HG02885 (cell line): ENCODE measurements at regions not wholly inside any gene's neighbourhood (a gene's known extent, or its start where the extent isn't known, plus 50 kb on each side); places are given as distances from the start of the nearest gene placed in this dataset.
"Not testable (repeated sequence)": the region's sequence is repeated elsewhere in the genome, so short reads cannot be mapped to it uniquely, and the experiment has no call there.

Experiments used
- ATAC-seq: cut with Tn5 transposase; IDR thresholded peaks from one replicate; pipeline ENCODE4 v1.9.1; 2021; ENCODE audit warnings: mild to moderate bottlenecking; ENCODE audit not compliant: unreplicated experiment, poor library complexity

DNA sequence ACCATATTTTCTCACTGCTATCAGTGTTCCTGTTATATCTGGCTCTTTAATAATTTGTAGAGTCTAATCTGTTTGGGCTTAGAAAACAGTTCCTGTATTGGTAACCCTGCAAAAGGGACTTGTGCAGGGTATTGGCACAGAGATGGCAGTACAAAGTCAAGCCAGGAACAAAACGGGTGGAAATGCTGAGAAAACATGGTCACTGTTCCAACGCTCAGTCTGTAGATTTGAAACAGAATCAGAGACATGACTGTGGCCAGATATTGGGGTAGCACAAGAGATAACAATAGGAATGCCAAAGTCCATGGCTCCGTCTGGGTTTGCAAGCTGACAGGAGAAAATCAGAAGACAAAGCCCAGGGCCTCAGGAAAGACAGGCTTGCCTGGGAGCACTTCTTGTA lies 290.7 kb upstream of the PDE3A start:
- no peak for ATAC-seq

DNA sequence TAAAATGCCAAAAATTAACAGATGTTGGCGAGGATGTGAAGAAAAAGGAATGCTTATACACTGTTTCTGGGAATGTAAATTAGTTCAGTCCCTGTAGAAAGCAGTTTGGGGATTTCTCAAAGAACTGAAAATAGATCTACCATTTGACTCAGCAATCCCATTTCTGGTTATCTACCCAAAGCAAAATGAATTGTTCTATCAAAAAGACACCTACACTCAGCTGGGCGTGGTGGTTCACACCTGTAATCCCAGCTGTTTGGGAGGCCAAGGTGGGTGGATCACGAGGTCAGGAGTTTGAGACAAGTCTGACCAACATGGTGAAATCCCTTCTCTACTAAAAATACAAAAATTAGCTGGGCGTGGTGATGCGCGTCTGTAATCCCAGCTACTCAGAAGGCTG lies 279.3 kb upstream of the PDE3A start:
- ATAC-seq: no peak

DNA sequence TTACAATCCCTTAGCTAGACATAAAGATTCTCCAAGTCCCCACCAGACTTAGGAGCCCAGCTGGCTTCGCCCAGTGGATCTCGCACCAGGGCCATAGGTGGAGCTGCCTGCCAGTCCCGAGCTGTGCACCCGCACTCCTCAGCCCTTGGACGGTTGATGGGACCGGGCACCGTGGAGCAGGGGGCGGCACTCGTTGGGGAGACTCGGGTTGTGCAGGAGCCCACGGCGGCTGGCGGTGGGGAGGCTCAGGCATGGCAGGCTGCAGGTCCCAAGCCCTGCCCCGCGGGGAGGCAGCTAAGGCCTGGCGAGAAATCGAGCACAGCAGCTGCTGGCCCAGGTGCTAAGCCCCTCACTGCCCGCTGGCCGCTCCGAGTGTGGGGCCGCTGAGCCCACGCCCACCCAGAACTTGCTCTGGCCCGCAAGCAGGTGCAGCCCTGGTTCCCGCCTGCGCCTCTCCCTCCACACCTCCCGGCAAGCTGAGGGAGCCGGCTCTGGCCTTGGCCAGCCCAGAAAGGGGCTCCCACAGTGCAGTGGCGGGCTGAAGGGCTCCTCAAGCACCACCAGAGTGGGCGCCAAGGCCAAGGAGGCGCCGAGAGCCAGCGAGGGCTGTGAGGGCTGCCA lies 275.0 kb upstream of the PDE3A start:
- ATAC-seq: not testable (repeated sequence)

DNA sequence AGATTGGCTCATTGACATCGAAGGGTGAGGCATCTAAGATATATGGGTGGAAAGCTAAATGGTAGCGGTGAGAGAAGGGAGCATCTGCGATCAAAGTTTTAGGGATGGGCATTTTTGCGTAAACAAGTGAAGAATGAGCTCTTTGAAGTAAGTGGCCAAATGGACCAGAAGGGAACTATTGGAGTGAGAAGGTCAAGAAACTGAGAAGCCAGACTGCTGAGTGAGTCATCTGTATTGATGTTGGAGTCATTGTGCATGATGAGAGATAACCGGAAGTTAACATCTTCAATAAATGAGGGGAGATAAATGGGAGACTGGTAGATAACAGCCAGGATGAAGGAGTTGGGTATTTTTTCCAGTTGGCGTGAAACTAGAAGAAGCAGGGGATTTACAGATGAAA lies 271.9 kb upstream of the PDE3A start:
- ATAC-seq: no peak

DNA sequence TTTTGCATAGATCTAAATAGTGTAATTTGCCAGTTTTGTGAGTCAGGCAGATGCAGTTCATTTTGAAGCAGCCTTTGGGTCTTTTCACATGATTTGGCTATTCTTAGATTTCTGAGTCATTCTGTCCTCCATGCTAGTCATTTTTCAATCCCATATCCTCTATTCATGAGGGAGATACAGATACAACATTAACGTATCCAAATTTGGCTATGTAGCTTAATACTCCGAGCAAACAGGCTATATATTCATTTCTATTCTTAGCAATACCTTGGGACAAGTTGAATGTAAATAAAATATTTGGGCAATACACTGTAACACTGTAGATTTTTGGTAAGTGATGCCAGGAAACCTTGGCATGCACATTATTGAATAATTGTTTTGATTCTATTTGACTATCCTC lies 270.7 kb upstream of the PDE3A start:
- ATAC-seq: no peak

DNA sequence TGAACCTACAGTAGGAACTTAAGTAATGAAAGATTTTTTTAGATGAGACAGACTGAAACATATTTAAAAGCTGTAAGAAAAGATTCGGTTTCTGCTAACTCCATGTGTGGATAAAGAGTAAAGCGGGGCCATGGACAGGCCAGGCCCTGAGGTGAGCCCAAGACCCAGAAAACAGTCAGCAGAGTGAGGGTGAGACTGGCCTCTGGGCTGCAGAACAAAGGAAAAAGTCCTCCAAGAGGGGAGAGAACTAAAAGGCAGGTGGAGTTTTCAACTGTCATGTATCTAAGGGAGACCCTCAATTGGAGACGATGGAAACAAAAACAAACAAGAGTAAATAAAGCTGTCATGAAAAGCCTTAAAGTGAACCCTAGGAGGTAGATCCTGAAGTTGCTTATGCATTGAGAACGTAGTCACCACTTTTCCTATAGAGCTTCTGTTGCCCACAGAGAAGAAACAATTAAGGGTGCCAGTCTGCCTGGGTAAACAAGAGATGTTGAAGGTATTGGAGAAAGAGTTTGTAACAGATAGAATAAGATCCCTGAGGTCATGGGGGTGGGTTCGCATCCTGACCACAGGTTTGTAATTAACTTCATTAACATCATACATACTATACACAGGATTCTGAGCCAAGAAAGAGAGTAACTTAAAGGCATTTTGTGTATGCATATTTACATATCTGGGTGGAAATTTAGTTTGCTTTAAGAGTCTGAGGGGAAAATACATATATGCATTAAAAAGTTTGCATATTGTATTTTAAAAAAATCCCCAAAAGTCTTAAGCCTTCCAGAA lies 268.7 kb upstream of the PDE3A start:
- ATAC-seq: no peak

DNA sequence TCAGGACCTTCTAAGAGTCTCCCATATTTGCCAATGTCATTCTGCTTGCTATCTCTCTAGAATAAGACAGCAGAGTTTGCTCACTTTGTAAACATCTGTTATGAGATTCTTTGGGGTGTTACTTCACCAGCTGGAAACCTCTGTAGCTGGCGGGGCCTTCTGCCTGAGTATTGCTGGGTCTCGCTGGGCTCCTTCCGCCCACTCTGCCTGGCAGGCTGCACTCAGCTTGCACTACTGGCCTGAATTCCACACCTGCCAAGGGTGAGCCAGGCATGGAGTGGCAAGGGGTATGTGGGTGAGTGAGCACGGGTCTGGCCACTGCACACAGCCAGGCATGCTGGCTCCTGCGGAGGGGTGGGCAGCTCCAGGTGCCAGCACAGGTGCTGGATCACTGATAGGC lies 267.3 kb upstream of the PDE3A start:
- ATAC-seq: no peak

DNA sequence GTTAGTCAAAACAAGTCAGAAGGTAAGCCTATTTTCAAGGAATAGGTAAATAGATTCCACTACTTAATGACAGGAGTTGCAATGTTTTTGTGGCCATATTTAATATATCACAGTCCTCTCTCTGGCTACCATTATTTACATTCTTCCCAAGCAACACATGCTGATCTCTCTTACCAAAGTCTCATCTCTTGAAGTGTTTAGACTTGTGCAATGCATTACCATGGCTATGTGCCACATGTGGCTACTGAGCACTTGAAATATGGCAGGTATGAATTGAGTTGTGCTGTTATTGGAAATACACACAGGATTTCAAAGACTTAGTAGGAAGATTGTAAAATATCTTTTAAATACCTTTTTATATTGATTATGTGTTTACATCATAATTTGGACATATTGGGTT lies 262.4 kb upstream of the PDE3A start:
- ATAC-seq: no peak

DNA sequence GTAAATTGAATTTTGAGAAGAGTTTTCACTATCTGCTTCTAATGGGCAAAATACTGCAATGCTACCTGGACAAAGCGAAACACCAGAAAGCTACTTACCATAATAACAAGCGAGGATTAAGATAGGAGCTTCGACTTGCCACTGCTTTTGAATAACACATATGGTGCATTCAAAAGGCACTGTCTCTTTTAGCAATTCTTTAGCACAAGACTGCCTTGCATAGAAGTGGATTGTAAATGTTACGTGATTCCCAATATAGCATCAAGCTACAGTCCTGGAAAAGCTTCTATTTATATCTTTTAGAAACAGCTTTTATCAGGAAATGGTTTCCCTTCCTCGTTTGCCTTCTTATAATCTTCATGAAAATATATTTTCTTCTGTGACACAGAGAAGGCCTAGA lies 258.7 kb upstream of the PDE3A start:
- ATAC-seq: no peak

DNA sequence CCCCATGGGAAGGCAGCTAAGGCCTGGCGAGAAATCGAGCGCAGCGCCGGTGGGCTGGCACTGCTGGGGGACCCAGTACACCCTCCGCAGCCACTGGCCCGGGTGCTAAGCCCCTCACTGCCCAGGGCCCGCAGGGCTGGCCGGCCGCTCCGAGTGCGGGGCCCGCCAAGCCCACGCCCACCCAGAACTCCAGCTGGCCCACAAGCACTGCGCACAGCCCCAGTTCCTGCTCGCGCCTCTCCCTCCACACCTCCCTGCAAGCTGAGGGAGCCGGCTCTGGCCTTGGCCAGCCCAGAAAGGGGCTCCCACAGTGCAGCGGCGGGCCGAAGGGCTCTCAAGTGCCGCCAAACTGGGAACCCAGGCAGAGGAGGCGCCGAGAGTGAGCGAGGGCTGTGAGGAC lies 253.0 kb upstream of the PDE3A start:
- ATAC-seq: not testable (repeated sequence)

DNA sequence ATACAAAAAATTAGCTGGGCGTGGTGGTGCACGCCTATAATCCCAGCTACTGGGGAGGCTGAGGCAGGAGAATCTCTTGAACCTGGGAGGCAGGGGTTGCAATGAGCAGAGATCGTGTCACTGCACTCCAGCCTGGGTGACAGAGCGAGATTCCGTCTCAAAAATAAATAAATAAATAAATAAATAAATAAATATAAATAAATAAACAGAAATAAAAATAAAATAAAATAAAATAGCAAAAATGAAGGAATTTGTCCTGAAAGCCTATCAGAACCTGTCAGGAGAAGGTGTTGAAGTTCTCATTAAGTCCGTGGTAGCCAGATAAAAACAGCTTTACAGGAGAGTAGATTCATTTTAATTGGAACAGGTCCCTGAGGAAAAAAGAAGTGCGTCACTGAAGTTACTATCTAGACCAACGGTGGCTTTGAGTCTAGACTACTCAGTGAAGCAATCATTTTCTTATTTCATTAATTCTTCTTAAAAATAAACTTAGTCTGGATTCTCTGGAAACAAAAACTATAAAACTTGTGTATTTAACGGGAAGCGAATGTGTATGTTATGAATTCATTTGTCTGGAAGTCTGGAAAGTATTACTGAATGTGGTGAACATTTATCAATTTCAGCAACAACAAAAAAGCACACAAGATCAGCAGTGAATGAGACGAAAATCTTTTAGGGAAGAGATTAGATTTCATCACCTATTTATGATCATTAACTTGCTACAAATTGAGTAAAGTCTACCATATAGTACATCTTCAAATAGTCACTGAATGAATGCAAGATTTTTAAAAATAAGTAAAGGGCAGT lies 248.5 kb upstream of the PDE3A start:
- no peak for ATAC-seq

DNA sequence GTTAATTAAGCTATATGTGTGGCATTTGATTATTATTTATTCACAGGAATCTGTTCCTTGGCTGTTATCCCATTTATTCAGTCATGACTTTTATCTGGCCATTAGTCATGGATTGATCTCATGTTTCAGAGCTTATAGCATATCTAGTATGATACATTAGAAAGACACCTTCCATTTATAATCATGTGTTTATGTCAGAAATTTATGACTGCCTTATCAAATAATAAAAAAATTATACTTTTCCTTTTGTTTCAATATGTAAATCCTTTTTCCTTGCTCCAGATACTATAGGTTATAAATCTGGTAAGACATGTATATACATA lies 248.0 kb upstream of the PDE3A start:
- ATAC-seq: no peak

DNA sequence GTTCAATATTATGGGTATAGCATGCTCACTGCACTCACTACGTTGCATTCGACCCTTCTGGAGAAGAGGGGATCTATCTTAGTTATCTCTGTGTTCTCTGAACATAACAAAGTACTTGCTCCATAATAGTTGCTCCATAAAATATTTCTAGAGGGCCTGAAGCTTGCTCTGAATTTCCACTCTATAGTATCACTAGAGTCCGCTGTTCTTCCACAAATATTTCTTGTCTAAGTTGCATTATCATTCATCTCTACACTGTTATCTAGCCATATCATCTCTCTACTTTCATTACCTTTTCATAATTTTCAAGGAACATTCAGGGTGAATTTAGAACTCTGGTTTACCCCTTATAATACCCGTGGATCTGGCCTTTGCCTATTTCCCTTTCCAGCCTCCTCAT lies 246.1 kb upstream of the PDE3A start:
- ATAC-seq: no peak

DNA sequence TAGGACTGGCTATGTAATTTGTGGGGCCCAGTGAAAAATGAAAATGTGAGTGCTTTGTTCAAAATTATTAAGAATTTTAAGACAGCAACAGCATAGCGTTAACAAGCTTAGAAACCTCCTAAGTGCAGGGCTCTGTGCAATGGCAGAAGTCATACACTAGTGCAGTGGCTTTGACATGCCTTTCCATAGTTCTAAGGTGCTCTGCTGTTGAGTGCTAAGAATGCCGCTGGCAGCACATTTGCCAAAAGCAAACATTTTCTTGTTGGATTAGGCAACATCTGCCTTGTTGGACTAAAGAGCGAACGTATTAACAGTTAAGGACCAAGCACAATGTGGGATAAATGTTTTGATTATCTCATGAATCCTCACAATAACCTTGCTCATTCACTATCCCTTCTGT lies 244.9 kb upstream of the PDE3A start:
- no peak for ATAC-seq

DNA sequence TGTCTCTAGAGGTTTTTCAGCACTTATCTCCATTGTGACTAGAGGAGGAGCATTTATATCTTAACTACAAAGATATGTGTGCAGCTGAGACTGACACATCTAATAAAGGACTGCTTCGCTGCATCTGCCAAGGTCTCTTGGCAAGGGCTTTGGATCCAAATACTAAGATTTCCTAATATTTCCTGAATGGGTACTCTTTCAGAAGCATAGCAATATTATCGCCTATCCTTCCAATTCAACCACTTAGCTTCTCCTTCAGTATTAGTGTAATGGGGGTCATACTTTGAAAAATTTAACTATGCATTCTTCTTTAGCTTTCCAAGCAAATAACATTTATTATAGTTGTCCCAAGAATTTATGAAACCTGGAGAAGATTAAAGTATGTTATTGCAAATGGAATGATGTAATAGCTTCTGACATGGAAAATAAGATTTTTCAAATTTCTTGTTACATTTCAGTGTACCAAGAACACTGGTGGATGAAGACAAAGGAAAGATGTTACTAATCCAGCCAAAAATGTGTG lies 243.0 kb upstream of the PDE3A start:
- no peak for ATAC-seq

DNA sequence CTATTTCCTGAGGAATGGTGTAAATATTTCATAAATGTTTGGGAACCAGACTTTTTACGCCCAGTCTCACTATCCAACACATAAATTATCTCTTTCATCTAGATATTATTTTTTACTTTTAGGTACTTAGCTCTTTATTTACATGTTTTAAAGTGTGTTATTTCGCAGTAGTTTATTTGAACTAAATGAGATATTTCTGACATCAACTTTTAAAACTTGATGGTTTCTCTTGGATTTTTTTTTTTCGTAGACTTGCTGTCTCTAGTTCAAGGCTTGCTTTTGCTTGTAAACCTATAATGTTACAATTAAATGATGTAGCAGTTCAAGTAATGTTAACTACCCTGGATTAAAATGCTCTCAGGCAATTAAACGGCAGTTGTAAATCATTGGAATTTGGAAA lies 241.7 kb upstream of the PDE3A start:
- no peak for ATAC-seq

DNA sequence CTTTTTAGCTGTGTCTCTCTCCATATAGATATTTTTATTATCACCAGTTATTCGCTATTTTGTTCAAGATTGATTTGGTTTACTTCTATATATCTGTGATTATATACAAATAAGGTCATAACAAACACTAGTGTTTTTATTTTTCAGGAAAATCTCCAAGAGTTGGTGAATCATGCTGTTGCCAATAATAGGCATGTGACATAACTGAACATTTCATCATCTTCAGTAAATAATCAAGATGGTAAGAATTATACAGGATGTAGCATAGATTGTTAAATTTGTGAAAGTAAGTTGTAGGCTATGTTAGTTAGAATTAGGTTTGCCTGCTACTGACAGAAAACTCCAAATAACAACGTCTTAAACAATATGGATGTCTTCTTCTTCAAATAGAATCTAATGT lies 240.9 kb upstream of the PDE3A start:
- no peak for ATAC-seq

DNA sequence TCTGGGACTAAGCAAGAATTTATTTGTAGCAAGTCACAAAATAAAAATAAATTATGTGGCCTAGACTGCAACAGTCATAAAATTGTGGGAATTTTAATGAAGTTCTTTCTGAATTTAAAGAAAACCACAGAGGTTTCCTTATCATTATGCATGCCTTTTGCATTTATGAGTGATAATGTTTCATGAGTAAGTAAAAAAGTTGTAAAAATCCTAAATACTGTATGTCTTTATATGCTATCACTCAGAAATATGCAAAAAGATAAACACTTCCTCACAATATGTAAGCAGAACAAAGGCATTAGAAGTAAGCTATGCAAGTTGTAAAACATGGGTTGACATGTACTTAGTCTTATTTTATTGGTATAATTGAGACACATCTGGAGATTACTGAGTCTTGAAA lies 239.4 kb upstream of the PDE3A start:
- no peak for ATAC-seq

DNA sequence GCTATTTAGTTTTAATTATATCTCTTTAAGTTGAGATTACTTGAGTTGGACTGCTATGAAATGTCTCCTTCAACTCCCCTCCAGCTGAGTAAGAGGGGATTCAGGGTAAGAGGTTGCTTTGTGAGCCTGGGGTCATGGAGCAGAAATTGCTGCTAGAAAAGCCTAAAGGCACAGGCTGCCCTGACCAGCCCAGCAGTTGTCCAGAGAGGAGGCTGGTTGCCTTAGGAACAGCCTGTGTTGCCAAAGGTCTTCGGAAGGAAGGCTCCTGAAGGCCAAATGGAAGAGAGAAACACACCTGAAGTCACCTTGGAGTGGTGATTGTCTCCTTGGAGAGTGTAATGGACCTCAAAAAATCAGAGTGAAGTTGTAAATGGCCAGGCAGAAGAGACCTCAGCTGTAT lies 235.5 kb upstream of the PDE3A start:
- no peak for ATAC-seq

DNA sequence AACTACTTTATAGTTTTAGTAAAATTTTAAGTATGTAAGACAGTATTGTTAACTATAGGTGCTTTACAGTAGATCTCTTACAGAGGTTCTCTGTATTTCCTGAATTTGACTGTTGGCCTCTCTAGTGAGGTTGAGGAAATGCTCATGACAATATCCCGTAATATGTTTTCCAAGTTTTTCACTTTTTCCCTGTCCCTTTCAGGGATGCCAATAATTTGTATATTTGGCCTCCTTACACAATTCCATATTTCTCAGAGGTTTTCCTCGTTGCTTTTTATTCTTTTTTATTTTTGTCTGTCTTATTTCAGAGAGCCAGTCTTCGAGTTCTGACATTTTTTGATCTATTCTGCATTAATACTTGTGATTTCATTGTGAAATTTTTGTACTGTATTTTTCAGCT lies 233.7 kb upstream of the PDE3A start:
- no peak for ATAC-seq

DNA sequence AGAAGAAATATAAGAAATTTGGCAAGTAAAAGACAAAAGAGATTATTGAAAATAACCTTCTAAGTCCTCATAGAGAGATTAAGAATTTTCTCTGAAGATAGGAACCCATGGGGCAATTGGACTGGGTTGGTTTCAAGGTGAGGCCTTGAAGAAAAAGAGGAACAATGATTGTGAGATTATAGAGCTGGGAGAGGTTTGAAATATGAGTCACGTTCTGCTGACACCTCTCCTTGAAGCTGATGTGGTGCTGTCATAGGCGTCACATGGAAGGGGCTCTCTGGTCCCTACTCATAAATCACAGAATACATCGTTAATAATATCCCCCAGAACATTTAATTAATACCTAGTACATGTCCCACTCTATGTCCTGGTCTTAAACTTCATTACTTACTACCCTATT lies 227.6 kb upstream of the PDE3A start:
- no peak for ATAC-seq
